HepG2 (cell line): ENCODE measurements at regions not wholly inside any gene's neighbourhood (a gene's known extent, or its start where the extent isn't known, plus 50 kb on each side); places are given as distances from the start of the nearest gene placed in this dataset.

Experiments used
- KAT7 ChIP-seq: IDR thresholded peaks from 2 replicates; pipeline ENCODE4 v1.6.1; 2018; ENCODE audit warnings: borderline replicate concordance, missing compliant biosample characterization
- MAFF ChIP-seq: IDR thresholded peaks from 2 replicates; pipeline ENCODE4 v1.6.1; 2011; ENCODE audit warnings: low read depth, low read length, improper control_type of control experiment
- MEIS2 ChIP-seq: sonication (generic); formaldehyde crosslinking; IDR thresholded peaks from 2 replicates; pipeline ENCODE4 v1.9.0; 2021; ENCODE audit warnings: mild to moderate bottlenecking, missing genetic modification reagents
- NAIF1 ChIP-seq: sonication (generic); formaldehyde crosslinking; IDR thresholded peaks from 2 replicates; pipeline ENCODE4 v1.5.0; 2020; ENCODE audit warnings: mild to moderate bottlenecking, missing genetic modification reagents, borderline replicate concordance
- NKX3-1 ChIP-seq: sonication (generic); formaldehyde crosslinking; IDR thresholded peaks from 2 replicates; pipeline ENCODE4 v1.5.0; 2020; ENCODE audit warnings: missing genetic modification reagents
- SUZ12 ChIP-seq: fragments of 150-350 bp; IDR thresholded peaks from 2 replicates; pipeline ENCODE4 v1.6.1; 2014; ENCODE audit warnings: low read depth, low read length
- TBL1XR1 ChIP-seq: fragments of 150-350 bp; IDR thresholded peaks from 2 replicates; pipeline ENCODE4 v1.6.1; 2014; ENCODE audit warnings: borderline replicate concordance, low read length; ENCODE audit not compliant: partially characterized antibody
- ZC3H4 ChIP-seq: sonication (generic); formaldehyde crosslinking; IDR thresholded peaks from 2 replicates; pipeline ENCODE4 v1.4.0; 2020; ENCODE audit warnings: missing genetic modification reagents, borderline replicate concordance
- ZFP37 ChIP-seq: sonication (generic); formaldehyde crosslinking; IDR thresholded peaks from 2 replicates; pipeline ENCODE4 v1.4.0; 2020; ENCODE audit warnings: missing genetic modification reagents, borderline replicate concordance
- ZNF263 ChIP-seq: sonication (generic); formaldehyde crosslinking; IDR thresholded peaks from 2 replicates; pipeline ENCODE4 v1.4.0; 2020; ENCODE audit warnings: missing genetic modification reagents
- ZNF337 ChIP-seq: sonication (generic); formaldehyde crosslinking; IDR thresholded peaks from 2 replicates; pipeline ENCODE4 v1.5.1; 2020; ENCODE audit warnings: missing genetic modification reagents, low read depth, mild to moderate bottlenecking, borderline replicate concordance
- ZNF343 ChIP-seq: sonication (generic); formaldehyde crosslinking; IDR thresholded peaks from 2 replicates; pipeline ENCODE4 v1.4.0; 2020; ENCODE audit warnings: mild to moderate bottlenecking, missing genetic modification reagents
- ZNF431 ChIP-seq: sonication (generic); formaldehyde crosslinking; IDR thresholded peaks from 2 replicates; pipeline ENCODE4 v1.9.0; 2022; ENCODE audit warnings: missing genetic modification reagents, low read depth, mild to moderate bottlenecking, borderline replicate concordance
- ZNF780A ChIP-seq: sonication (generic); formaldehyde crosslinking; IDR thresholded peaks from 2 replicates; pipeline ENCODE4 v1.8.0; 2022; ENCODE audit warnings: mild to moderate bottlenecking, missing genetic modification reagents, moderate library complexity
- ZNF841 ChIP-seq: sonication (generic); formaldehyde crosslinking; IDR thresholded peaks from 2 replicates; pipeline ENCODE4 v1.8.1; 2023; ENCODE audit warnings: missing genetic modification reagents, borderline replicate concordance
- TF ChIP-seq, protein P1 (sequence below): sonication (generic); formaldehyde crosslinking; IDR thresholded peaks from 2 replicates; pipeline ENCODE4 v1.5.1; 2020; ENCODE audit warnings: mild to moderate bottlenecking, missing genetic modification reagents, moderate library complexity
- TF ChIP-seq, protein P2 (sequence below): sonication (generic); formaldehyde crosslinking; IDR thresholded peaks from 2 replicates; pipeline ENCODE4 v1.4.0; 2020; ENCODE audit warnings: missing genetic modification reagents
- TF ChIP-seq, protein P3 (sequence below): sonication (generic); formaldehyde crosslinking; IDR thresholded peaks from 2 replicates; pipeline ENCODE4 v1.4.0; 2020; ENCODE audit warnings: missing genetic modification reagents
- TF ChIP-seq, protein P4 (sequence below): sonication (generic); formaldehyde crosslinking; IDR thresholded peaks from 2 replicates; pipeline ENCODE4 v1.4.0; 2020; ENCODE audit warnings: missing genetic modification reagents
- TF ChIP-seq, protein P5 (sequence below): sonication (generic); formaldehyde crosslinking; IDR thresholded peaks from 2 replicates; pipeline ENCODE4 v1.4.0; 2020; ENCODE audit warnings: missing genetic modification reagents
- TF ChIP-seq, protein P6 (sequence below): sonication (generic); formaldehyde crosslinking; IDR thresholded peaks from 2 replicates; pipeline ENCODE4 v1.5.0; 2020; ENCODE audit warnings: missing genetic modification reagents

DNA sequence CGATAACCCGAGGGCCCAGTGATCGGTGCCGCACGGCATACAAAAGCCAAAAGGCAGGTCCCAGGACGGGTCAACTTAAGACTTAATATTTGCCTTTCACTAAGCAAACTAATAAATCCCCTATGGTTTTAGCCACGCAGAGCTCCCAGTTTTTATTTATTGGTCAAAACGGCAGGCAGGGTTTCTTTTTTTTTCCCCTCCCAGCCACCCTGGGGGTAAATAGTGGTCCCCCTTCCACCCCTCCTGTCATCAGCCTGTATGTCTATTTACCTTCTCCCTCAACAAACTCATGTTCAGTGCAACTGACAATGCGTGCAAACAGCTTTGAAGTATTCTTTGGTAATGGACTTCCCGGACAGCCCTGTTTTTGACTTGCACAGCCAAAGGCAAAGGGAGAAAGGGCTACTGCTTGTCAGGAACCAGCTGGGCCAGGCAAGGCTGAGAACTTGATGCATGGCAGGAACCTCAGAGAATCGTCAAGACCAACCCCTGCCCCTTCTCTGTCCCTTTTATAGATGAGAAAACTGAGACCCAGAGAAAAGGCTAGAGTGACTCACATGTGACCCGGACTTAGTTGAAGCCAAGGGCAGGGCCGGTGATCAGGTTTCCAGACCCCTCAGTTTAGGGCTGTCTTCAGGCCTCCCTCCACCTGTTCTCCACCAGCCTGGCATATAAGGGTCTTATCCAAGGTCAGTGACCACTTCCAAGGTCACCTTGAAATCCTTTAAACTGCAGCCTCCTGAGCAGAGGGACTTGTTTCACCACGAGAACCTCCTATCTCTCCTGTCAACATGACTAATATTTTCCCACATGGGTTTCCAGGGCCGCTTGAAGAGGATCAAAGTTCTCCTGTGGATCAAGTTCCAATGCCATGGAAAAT is 279.0 kb downstream of the SOX9 start (continued):
- TF ChIP-seq, protein P1, sequence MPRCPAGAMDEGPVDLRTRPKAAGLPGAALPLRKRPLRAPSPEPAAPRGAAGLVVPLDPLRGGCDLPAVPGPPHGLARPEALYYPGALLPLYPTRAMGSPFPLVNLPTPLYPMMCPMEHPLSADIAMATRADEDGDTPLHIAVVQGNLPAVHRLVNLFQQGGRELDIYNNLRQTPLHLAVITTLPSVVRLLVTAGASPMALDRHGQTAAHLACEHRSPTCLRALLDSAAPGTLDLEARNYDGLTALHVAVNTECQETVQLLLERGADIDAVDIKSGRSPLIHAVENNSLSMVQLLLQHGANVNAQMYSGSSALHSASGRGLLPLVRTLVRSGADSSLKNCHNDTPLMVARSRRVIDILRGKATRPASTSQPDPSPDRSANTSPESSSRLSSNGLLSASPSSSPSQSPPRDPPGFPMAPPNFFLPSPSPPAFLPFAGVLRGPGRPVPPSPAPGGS: peak; percentile 93; the same call in 1 of the 2 replicates
- TF ChIP-seq, protein P2, sequence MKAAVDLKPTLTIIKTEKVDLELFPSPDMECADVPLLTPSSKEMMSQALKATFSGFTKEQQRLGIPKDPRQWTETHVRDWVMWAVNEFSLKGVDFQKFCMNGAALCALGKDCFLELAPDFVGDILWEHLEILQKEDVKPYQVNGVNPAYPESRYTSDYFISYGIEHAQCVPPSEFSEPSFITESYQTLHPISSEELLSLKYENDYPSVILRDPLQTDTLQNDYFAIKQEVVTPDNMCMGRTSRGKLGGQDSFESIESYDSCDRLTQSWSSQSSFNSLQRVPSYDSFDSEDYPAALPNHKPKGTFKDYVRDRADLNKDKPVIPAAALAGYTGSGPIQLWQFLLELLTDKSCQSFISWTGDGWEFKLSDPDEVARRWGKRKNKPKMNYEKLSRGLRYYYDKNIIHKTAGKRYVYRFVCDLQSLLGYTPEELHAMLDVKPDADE: 0 out of 2 replicates have a peak, but pooled peaks have one; percentile 64
- TF ChIP-seq, protein P3, sequence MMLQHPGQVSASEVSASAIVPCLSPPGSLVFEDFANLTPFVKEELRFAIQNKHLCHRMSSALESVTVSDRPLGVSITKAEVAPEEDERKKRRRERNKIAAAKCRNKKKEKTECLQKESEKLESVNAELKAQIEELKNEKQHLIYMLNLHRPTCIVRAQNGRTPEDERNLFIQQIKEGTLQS (CRISPR knock-in tag): peak; percentile 81
- TF ChIP-seq ZNF431 (CRISPR knock-in tag) (no peak; the same call in 1 of the 2 replicates), NAIF1 (CRISPR knock-in tag) (peak; percentile 84; the same call in 1 of the 2 replicates), NKX3-1 (CRISPR knock-in tag) (no peak; the same call in none of the 2 replicates), MEIS2 (peak; percentile 95), MAFF (peak; percentile 19; the same call in 1 of the 2 replicates), ZNF337 (CRISPR knock-in tag) (no peak), ZNF780A (CRISPR knock-in tag) (peak; percentile 94), ZNF841 (CRISPR knock-in tag) (no peak; the same call in 1 of the 2 replicates), TBL1XR1 (peak; percentile 97), ZC3H4 (CRISPR knock-in tag) (no peak; the same call in 1 of the 2 replicates), ZNF343 (CRISPR knock-in tag) (no peak; the same call in 1 of the 2 replicates), ZFP37 (CRISPR knock-in tag) (0 out of 2 replicates have a peak, but pooled peaks have one; percentile 53), KAT7 (CRISPR knock-in tag) (no peak), ZNF263 (CRISPR knock-in tag) (no peak), SUZ12 (no peak)
- TF ChIP-seq, protein P4, sequence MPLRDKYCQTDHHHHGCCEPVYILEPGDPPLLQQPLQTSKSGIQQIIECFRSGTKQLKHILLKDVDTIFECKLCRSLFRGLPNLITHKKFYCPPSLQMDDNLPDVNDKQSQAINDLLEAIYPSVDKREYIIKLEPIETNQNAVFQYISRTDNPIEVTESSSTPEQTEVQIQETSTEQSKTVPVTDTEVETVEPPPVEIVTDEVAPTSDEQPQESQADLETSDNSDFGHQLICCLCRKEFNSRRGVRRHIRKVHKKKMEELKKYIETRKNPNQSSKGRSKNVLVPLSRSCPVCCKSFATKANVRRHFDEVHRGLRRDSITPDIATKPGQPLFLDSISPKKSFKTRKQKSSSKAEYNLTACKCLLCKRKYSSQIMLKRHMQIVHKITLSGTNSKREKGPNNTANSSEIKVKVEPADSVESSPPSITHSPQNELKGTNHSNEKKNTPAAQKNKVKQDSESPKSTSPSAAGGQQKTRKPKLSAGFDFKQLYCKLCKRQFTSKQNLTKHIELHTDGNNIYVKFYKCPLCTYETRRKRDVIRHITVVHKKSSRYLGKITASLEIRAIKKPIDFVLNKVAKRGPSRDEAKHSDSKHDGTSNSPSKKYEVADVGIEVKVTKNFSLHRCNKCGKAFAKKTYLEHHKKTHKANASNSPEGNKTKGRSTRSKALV: 0 out of 2 replicates have a peak, but pooled peaks have one; percentile 59
- TF ChIP-seq, protein P5, sequence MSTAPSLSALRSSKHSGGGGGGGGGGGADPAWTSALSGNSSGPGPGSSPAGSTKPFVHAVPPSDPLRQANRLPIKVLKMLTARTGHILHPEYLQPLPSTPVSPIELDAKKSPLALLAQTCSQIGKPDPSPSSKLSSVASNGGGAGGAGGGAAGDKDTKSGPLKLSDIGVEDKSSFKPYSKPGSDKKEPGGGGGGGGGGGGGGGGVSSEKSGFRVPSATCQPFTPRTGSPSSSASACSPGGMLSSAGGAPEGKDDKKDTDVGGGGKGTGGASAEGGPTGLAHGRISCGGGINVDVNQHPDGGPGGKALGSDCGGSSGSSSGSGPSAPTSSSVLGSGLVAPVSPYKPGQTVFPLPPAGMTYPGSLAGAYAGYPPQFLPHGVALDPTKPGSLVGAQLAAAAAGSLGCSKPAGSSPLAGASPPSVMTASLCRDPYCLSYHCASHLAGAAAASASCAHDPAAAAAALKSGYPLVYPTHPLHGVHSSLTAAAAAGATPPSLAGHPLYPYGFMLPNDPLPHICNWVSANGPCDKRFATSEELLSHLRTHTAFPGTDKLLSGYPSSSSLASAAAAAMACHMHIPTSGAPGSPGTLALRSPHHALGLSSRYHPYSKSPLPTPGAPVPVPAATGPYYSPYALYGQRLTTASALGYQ (CRISPR knock-in tag): peak; percentile 99
- TF ChIP-seq, protein P6, sequence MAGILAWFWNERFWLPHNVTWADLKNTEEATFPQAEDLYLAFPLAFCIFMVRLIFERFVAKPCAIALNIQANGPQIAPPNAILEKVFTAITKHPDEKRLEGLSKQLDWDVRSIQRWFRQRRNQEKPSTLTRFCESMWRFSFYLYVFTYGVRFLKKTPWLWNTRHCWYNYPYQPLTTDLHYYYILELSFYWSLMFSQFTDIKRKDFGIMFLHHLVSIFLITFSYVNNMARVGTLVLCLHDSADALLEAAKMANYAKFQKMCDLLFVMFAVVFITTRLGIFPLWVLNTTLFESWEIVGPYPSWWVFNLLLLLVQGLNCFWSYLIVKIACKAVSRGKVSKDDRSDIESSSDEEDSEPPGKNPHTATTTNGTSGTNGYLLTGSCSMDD: no peak
